ENCODE measurements at regions not wholly inside any gene's neighbourhood (a gene's known extent, or its start where the extent isn't known, plus 50 kb on each side); places are given as distances from the start of the nearest gene placed in this dataset.

GRCh38 chr10:113423981-113424721, 128.7 kb upstream of the HABP2 start:
- DNase-seq, result no peak

DNA sequence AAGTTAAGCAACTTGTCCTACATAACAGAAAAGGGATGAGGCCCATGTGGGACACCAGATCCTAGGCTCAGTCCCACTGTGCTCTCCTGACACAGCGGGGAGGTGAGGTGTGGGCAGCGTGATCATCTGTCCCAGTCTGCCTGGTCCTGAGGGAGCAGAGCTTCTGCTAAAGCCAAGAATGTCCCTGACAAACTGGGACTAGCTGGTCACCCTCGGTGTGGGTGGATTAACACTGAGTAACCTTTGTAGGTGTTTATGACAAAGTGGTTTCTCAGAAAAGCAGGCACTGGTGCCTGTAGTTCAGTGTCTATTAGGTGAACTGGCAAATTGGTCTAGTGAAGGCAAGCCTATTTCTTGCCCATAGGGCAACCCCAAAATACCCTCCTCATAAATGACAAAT, 127.8 kb upstream of the HABP2 start:
- DNase-seq, result no peak

- no peak for DNase-seq
Observed at GRCh38 chr10:113425541-113425951, 127.3 kb upstream of the HABP2 start.

DNA sequence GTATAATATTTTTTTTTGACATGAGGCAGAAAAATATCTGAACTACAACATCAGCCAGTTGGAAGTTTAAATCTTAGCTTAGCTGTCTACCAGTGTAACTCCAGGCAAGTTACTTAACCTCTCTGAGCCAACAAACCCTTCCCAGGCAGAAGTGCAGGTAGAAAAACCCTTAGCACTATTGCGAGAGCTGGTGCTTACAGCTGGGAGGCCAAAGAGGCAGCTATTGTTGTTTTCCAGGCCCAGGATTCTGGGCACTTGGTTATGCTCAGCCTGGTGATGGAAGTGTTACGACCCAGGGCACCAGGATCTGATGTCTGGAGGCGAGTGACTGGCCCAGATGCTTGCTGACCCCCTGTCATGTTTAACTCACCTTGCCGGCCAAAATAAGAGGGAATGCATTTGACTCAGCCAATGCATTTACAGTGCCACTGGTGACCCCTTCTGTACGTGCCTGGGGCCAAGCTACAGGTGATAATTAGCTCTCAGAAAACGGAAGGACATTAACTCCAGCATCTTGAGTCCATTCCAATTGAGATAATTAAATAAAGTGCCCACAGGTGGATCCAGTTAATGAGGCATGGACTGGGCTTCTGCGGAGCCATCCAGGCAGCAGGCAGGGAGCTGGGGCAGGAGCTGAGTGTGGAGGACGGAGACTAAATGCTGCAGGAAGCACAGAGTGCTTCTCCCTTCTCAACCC, 126.5 kb upstream of the HABP2 start:
- peak; percentile 18 for DNase-seq

DNA sequence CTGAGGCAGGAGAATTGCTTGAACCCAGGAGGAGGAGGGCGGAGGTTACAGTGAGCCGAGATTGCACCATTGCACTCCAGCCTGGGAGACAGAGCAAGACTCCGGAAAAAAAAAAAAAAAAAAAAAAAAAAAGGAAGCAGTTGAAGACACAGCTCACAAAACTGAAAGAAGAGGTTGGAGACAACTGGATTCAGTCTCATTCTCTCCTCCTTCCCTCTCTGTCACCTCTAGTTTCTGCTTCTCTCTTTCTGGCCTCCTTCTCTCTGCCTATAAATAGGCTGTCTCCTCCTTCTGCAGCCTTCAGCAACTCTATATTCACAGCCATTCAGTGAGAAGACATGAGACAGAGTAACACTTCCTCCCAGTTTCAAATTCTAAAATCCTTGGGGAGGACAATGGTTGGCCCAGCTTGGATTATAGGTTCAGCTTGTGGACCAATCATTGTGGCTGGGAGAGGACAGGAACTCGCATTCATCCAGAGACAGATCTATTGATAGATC, 125.6 kb upstream of the HABP2 start:
- DNase-seq, result no peak

DNA sequence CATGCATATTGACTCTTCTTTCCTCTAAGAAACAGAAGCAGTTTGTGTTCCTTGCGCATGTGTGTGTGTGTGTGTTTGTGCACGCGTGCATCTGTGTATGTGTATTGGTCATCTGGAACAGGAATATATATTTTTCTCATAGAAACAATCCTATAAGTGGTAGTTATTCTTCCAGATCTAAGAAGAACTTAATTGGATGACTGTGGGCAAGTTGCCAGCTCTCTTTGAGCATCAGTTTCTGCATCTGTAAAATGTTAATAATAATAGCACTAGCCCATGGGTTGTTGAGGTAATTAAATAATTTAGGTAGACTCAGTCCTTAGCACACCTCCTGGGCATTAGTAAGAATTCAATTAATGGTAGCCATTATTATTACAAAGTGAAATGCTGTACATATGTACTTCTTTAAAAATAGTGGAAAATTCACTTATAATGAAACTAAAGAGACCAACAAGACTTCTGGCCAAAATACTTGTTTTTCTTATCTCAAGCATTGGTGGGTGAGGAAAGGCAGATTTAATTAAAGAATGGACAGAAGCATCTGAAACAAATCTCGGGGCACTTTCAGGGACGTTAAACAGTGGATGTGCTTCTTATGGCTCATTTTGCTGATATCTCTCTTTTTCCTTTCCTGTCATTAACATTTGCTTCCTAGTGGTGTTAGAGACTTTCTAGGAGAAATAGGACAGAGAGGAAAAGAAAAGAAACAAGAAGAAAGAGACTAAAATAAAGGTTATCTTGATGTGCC, 124.9 kb upstream of the HABP2 start:
- no peak for DNase-seq

DNA sequence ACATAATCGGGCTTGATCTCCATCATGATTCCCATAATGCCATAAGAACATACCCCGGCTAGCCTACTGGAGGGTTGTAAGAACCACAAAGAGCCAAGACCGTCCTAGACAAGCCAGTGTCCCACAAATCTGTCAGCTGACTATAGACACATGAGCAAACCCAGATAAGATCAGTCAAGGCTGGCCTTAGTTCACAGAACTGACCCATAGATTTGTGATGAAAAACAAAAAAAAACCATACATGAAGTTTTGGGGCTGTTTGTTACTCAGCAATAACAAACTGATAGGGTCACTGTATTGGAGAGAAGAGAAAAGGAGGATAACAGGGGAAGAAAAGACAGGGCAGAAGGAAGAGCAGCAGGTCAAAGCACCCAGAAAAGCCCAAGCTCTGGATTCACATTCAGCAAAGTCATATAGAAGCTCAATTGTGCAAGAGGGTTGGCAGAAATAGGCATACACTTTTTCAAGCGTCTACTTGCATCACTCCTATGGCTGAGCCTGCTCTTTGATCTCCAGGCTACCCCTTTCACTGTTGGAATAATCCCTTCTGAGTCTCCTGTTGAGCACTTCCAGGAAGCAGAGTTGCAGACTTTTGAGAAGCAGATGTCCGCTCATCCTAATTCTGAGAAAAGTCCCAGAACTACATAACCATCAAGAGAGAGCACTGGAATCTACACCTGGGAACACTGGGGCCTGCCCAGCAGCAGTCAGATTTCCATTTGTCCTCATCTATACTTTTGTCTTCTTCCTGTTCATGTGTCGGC, 122.0 kb upstream of the HABP2 start:
- no peak for DNase-seq

- no peak for DNase-seq
Observed at GRCh38 chr10:113431398-113432160, 121.3 kb upstream of the HABP2 start.

- no peak for DNase-seq
Observed at GRCh38 chr10:113433711-113434110, 119.1 kb upstream of the HABP2 start.

DNA sequence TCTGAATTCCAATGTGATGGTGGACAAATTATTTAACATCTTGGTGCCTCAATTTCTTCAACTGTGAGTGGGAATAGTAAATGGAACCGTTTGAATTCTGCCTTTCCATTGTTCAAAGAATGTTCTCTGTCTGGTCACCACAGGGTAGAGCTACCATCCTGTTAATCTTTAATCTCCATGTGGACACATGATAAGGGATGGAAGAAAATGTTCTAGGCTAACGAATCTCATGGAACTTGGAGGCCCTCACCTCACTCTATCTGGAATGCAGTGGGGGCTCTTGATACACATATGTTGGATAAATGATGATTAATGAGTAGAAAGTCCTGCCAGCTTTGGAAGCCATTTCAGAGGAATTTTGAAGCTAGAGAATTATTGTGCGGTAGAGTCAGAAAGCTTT, 118.5 kb upstream of the HABP2 start:
- no peak for DNase-seq

GRCh38 chr10:113434950-113435349, 117.9 kb upstream of the HABP2 start:
- DNase-seq, result no peak

GRCh38 chr10:113435881-113436280, 117.0 kb upstream of the HABP2 start:
- no peak for DNase-seq

- DNase-seq, result no peak
Observed at GRCh38 chr10:113436851-113437250, 116.0 kb upstream of the HABP2 start.

GRCh38 chr10:113438652-113439051, 114.2 kb upstream of the HABP2 start:
- no peak for DNase-seq

DNA sequence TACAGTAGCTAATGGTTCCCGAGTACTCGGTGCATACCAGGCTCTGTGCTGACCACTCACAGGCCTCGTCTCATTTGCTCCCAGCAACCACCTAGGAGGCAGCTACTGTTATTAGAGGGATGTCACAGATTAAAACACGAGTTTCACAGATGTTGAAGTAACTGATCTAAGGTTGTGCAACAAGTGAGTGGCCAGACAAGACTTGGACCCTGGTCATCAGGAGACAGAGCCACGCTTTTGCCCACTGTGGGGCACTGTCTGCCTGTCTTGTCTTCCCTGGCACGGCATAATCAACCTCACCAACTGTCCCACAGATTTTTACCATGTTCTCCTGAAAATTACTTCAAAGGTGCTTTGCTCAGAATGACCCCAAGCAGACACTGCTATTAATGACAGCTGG, 111.6 kb upstream of the HABP2 start:
- no peak for DNase-seq

DNA sequence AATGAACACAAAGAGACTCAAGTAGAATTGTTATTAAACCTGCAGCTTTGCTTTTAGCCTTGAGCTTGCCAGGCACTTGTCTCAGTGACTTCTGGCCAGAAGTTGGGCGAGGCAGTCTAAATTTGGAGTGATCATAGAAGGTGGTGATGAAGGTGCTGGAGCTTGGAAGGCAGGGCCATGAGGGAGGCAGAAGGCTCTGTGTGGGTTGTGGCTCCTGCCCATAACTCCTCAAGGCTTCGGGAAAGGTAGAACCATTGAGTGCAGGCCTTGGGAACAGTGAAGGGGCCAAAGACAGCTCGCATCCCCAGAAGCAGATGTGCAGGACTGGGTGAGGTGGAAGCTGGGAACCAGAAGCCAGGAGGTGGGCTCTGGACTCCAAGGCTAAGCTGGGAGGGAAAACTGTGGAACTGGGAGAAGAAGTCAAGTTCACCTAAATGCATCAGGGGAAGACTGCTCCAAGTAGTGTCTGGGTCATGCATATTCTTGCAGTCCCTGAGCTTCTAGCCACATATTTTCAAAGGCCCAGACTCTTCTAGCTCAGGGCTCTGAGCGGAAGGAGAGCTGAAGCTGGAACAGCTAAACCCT, 111.1 kb upstream of the HABP2 start:
- no peak for DNase-seq

GRCh38 chr10:113442336-113442735, 110.5 kb upstream of the HABP2 start:
- no peak for DNase-seq

GRCh38 chr10:113443141-113443925, 109.5 kb upstream of the HABP2 start:
- DNase-seq, result no peak

GRCh38 chr10:113444766-113445365, 108.0 kb upstream of the HABP2 start:
- no peak for DNase-seq

GRCh38 chr10:113445736-113446135, 107.1 kb upstream of the HABP2 start:
- DNase-seq, result no peak
